Cardiac muscle cell (in vitro differentiated cells and primary cell): ENCODE measurements at regions not wholly inside any gene's neighbourhood (a gene's known extent, or its start where the extent isn't known, plus 50 kb on each side); places are given as distances from the start of the nearest gene placed in this dataset.

Source experiments
- DNase-seq, 2 donors: peaks; one replicate each; pipeline versions ENCODE4 v3.0.0 to v3.0.0-alpha.2; 2010 to 2017; ENCODE audit warnings: low read depth in 1 of 2, low spot score in 1 of 2
- H3K27ac ChIP-seq: fragments of 200-600 bp; sonication (generic); 2 replicates; pipeline ENCODE4 v1.5.1; 2016
- H3K27me3 ChIP-seq: fragments of 200-600 bp; sonication (generic); 2 replicates; pipeline ENCODE4 v1.6.0; 2016; ENCODE audit warnings: control low read depth
- H3K36me3 ChIP-seq: fragments of 200-600 bp; sonication (generic); 2 replicates; pipeline ENCODE4 v1.5.1; 2016; ENCODE audit warnings: control low read depth
- H3K4me1 ChIP-seq: fragments of 200-600 bp; sonication (generic); 2 replicates; pipeline ENCODE4 v1.8.1; 2017; ENCODE audit warnings: low read depth, mild to moderate bottlenecking, mixed run types
- H3K4me3 ChIP-seq: fragments of 200-600 bp; sonication (generic); 2 replicates; pipeline ENCODE4 v1.5.1; 2016; ENCODE audit warnings: mild to moderate bottlenecking
- H3K9me3 ChIP-seq: fragments of 200-600 bp; sonication (generic); 2 replicates; pipeline ENCODE4 v1.5.1; 2017; ENCODE audit warnings: low read depth, mild to moderate bottlenecking, control low read depth
- CTCF ChIP-seq: IDR thresholded peaks from 2 replicates; pipeline ENCODE4 v1.5.1; 2012; ENCODE audit warnings: low read depth, mild to moderate bottlenecking, low read length

- Histone ChIP-seq H3K4me3 (no peak overlapping the region), H3K9me3 (no peaks in the 10 kb centered on the region), H3K36me3 (no peaks in the 10 kb centered on the region), H3K27me3 (no peaks in the 10 kb centered on the region), H3K4me1 (no peaks in the 10 kb centered on the region), H3K27ac (no peak overlapping the region)
- DNase-seq: no peak
- no peak for TF ChIP-seq CTCF
These were observed 878.9 kb upstream of the RBFOX1 start for GRCh38 chr16:6453742-6454141.

- Histone ChIP-seq H3K4me3 (no peak overlapping the region), H3K4me1 (no peaks in the 10 kb centered on the region), H3K36me3 (no peaks in the 10 kb centered on the region), H3K27me3 (no peaks in the 10 kb centered on the region), H3K27ac (no peak overlapping the region), H3K9me3 (no peaks in the 10 kb centered on the region)
- TF ChIP-seq CTCF: no peak
- DNase-seq: no peak
These were observed 885.4 kb upstream of the RBFOX1 start for GRCh38 chr16:6447021-6447790.

GRCh38 chr16:6446370-6446769, 886.3 kb upstream of the RBFOX1 start:
- no peak for DNase-seq
- TF ChIP-seq CTCF: no peak
- no peak overlapping the region for H3K4me3 ChIP-seq
- H3K4me1 ChIP-seq: no peaks in the 10 kb centered on the region
- no peaks in the 10 kb centered on the region for H3K36me3 ChIP-seq
- no peak overlapping the region for H3K27ac ChIP-seq
- H3K27me3 ChIP-seq: no peaks in the 10 kb centered on the region
- no peaks in the 10 kb centered on the region for H3K9me3 ChIP-seq

GRCh38 chr16:6439129-6439528, 893.5 kb upstream of the RBFOX1 start:
- Histone ChIP-seq H3K27ac (no peak overlapping the region), H3K4me3 (no peak overlapping the region), H3K27me3 (no peaks in the 10 kb centered on the region), H3K4me1 (no peaks in the 10 kb centered on the region), H3K9me3 (no peaks in the 10 kb centered on the region), H3K36me3 (no peaks in the 10 kb centered on the region)
- DNase-seq: no peak
- no peak for TF ChIP-seq CTCF

- Histone ChIP-seq H3K27me3 (no peaks in the 10 kb centered on the region), H3K27ac (no peak overlapping the region), H3K36me3 (no peaks in the 10 kb centered on the region), H3K4me3 (no peak overlapping the region), H3K4me1 (no peaks in the 10 kb centered on the region), H3K9me3 (no peaks in the 10 kb centered on the region)
- no peak for DNase-seq
- no peak for TF ChIP-seq CTCF
These were observed 903.8 kb upstream of the RBFOX1 start for GRCh38 chr16:6428861-6429260.
